Spinal cord (tissue), 9 donors: ENCODE measurements at regions not wholly inside any gene's neighbourhood (a gene's known extent, or its start where the extent isn't known, plus 50 kb on each side); places are given as distances from the start of the nearest gene placed in this dataset.

Source experiments
- DNase-seq, 6 donors: peaks; one replicate each; pipeline versions ENCODE4 v3.0.0 to v3.0.0-alpha.2; 2013 to 2015; ENCODE audit warnings: low spot score in 6 of 6, low read depth in 4 of 6
- H3K27ac ChIP-seq: one replicate; pipeline ENCODE4 v1.5.1; 2013; ENCODE audit warnings: low read depth, low read length, control low read depth
- H3K27me3 ChIP-seq: one replicate; pipeline ENCODE4 v1.6.1; 2013; ENCODE audit warnings: low read length; ENCODE audit not compliant: control insufficient read depth, insufficient read depth
- H3K36me3 ChIP-seq: one replicate; pipeline ENCODE4 v1.6.1; 2013; ENCODE audit warnings: low read length; ENCODE audit not compliant: control insufficient read depth, insufficient read depth
- H3K4me1 ChIP-seq: one replicate; pipeline ENCODE4 v1.6.1; 2013; ENCODE audit warnings: low read length; ENCODE audit not compliant: control insufficient read depth, insufficient read depth
- H3K4me3 ChIP-seq: one replicate; pipeline ENCODE4 v1.5.1; 2013; ENCODE audit warnings: low read depth, low read length, control low read depth
- H3K9me3 ChIP-seq: one replicate; pipeline ENCODE4 v1.6.1; 2013; ENCODE audit warnings: low read length; ENCODE audit not compliant: control insufficient read depth, insufficient read depth
- WGBS: methylation state at CpG from one replicate; pipeline ENCODE4 v1.1.5; 2013; ENCODE audit warnings: missing lambda C conversion rate; ENCODE audit not compliant: insufficient coverage; 5-methylcytosine and 5-hydroxymethylcytosine counted together
- donor health status: healthy.

- Histone ChIP-seq H3K4me3 (no peak overlapping the region), H3K27ac (no peak overlapping the region), H3K9me3 (no peaks in the 10 kb centered on the region), H3K27me3 (no peaks in the 10 kb centered on the region), H3K4me1 (no peaks in the 10 kb centered on the region), H3K36me3 (no peaks in the 10 kb centered on the region)
- no peak for DNase-seq
- no CpG with 5 or more reads among the region's 1 CpG for WGBS
These were observed 218.9 kb upstream of the ISX start for GRCh38 chr22:34847072-34847471.

- H3K4me3 ChIP-seq, result no peak overlapping the region
- WGBS, result 57% methylated on average over 4 of the region's 4 CpGs
- no peaks in the 10 kb centered on the region for H3K36me3 ChIP-seq
- no peaks in the 10 kb centered on the region for H3K4me1 ChIP-seq
- no peaks in the 10 kb centered on the region for H3K27me3 ChIP-seq
- no peaks in the 10 kb centered on the region for H3K9me3 ChIP-seq
- no peak for DNase-seq
- H3K27ac ChIP-seq, result no peak overlapping the region
These were observed 216.0 kb upstream of the ISX start for GRCh38 chr22:34849965-34850364.

GRCh38 chr22:34851918-34852662 is 213.9 kb upstream of the ISX start:
- Histone ChIP-seq H3K4me3 (no peak overlapping the region), H3K27me3 (no peaks in the 10 kb centered on the region), H3K4me1 (no peaks in the 10 kb centered on the region), H3K27ac (no peak overlapping the region), H3K9me3 (no peaks in the 10 kb centered on the region), H3K36me3 (no peaks in the 10 kb centered on the region)
- WGBS, result 53% methylated on average over 3 of the region's 4 CpGs
- DNase-seq, result no peak

- no peak overlapping the region for H3K4me3 ChIP-seq
- no peaks in the 10 kb centered on the region for H3K4me1 ChIP-seq
- no peak overlapping the region for H3K27ac ChIP-seq
- 91% methylated on average over 5 of the region's 5 CpGs for WGBS
- peak in 1 of 6 donors; percentile 26 for DNase-seq
- H3K9me3 ChIP-seq, result no peaks in the 10 kb centered on the region
- H3K36me3 ChIP-seq, result no peaks in the 10 kb centered on the region
- no peaks in the 10 kb centered on the region for H3K27me3 ChIP-seq
These were observed 210.5 kb upstream of the ISX start for GRCh38 chr22:34855471-34855870.

GRCh38 chr22:34858066-34858465 is 207.9 kb upstream of the ISX start:
- 57% methylated on average over 1 of the region's 2 CpGs for WGBS
- H3K4me3 ChIP-seq, result no peak overlapping the region
- H3K4me1 ChIP-seq, result no peaks in the 10 kb centered on the region
- DNase-seq, result no peak
- no peaks in the 10 kb centered on the region for H3K27me3 ChIP-seq
- no peaks in the 10 kb centered on the region for H3K36me3 ChIP-seq
- H3K9me3 ChIP-seq, result no peaks in the 10 kb centered on the region
- H3K27ac ChIP-seq, result no peak overlapping the region

- DNase-seq, result no peak
- Histone ChIP-seq H3K27ac (no peak overlapping the region), H3K36me3 (no peaks in the 10 kb centered on the region), H3K27me3 (no peaks in the 10 kb centered on the region), H3K9me3 (no peaks in the 10 kb centered on the region), H3K4me1 (no peaks in the 10 kb centered on the region), H3K4me3 (no peak overlapping the region)
- no CpG with 5 or more reads among the region's 2 CpGs for WGBS
These were observed 204.2 kb upstream of the ISX start for GRCh38 chr22:34861787-34862186.

- DNase-seq, result no peak
- Histone ChIP-seq H3K36me3 (no peaks in the 10 kb centered on the region), H3K4me1 (no peaks in the 10 kb centered on the region), H3K9me3 (no peaks in the 10 kb centered on the region), H3K27me3 (no peaks in the 10 kb centered on the region), H3K4me3 (no peak overlapping the region), H3K27ac (no peak overlapping the region)
- no CpG with 5 or more reads among the region's 4 CpGs for WGBS
These were observed 199.9 kb upstream of the ISX start for GRCh38 chr22:34866081-34866480.

GRCh38 chr22:34866495-34867131 is 199.3 kb upstream of the ISX start:
- H3K36me3 ChIP-seq, result no peaks in the 10 kb centered on the region
- DNase-seq, result no peak
- H3K27me3 ChIP-seq, result no peaks in the 10 kb centered on the region
- H3K4me3 ChIP-seq, result no peak overlapping the region
- H3K27ac ChIP-seq, result no peak overlapping the region
- no peaks in the 10 kb centered on the region for H3K9me3 ChIP-seq
- H3K4me1 ChIP-seq, result no peaks in the 10 kb centered on the region
- WGBS, result 85% methylated on average over 2 of the region's 4 CpGs

- Histone ChIP-seq H3K4me1 (no peaks in the 10 kb centered on the region), H3K27ac (no peak overlapping the region), H3K4me3 (no peak overlapping the region), H3K27me3 (no peaks in the 10 kb centered on the region), H3K36me3 (no peaks in the 10 kb centered on the region), H3K9me3 (no peaks in the 10 kb centered on the region)
- no CpG with 5 or more reads among the region's 1 CpG for WGBS
- no peak for DNase-seq
These were observed 188.5 kb upstream of the ISX start for GRCh38 chr22:34877506-34877905.

GRCh38 chr22:34878171-34878570 is 187.8 kb upstream of the ISX start:
- no peaks in the 10 kb centered on the region for H3K9me3 ChIP-seq
- H3K27me3 ChIP-seq, result no peaks in the 10 kb centered on the region
- no peaks in the 10 kb centered on the region for H3K4me1 ChIP-seq
- no peak overlapping the region for H3K4me3 ChIP-seq
- H3K36me3 ChIP-seq, result no peaks in the 10 kb centered on the region
- no peak for DNase-seq
- no peak overlapping the region for H3K27ac ChIP-seq
